ENCODE measurements at regions not wholly inside any gene's neighbourhood (a gene's known extent, or its start where the extent isn't known, plus 50 kb on each side); places are given as distances from the start of the nearest gene placed in this dataset.

DNA sequence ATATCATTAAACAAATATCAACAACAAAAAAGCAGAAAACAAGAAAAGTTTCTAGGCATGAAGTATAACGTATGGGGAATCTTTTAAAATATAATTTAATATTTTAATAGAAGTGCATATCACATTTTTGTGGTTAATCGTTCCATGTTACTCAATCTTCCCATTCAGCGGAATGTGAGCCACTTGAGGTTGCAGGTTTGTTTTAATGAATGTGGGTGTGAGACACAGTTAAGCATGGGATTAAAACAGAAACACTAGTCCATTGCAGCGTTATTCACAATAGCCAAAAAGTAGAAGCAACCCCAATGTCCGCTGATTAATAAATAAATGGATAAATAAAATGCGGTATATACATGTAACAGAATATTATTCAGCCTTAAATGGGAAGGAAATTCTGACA is 146.0 kb downstream of the NDFIP2 start:
- Histone ChIP-seq H3K4me3 (no peak overlapping the region), H3K27ac (no peak overlapping the region), H3K4me1 (peaks cover 8% of the 10 kb centered on the region), H3K36me3 (replicated peaks in 1 of 2; ENCODE audit: insufficient read depth in 1 of 2, low read depth in 2 of 2) (no peaks in the 10 kb centered on the region), H3K9me3 (no peaks in the 10 kb centered on the region), H3K27me3 (no peaks in the 10 kb centered on the region)
- intact Hi-C loops (cut with DNase I), result no loop called here
- no peak for TF ChIP-seq POLR2A (IDR thresholded peaks at IDR 0.05)
- TF ChIP-seq, protein P1, sequence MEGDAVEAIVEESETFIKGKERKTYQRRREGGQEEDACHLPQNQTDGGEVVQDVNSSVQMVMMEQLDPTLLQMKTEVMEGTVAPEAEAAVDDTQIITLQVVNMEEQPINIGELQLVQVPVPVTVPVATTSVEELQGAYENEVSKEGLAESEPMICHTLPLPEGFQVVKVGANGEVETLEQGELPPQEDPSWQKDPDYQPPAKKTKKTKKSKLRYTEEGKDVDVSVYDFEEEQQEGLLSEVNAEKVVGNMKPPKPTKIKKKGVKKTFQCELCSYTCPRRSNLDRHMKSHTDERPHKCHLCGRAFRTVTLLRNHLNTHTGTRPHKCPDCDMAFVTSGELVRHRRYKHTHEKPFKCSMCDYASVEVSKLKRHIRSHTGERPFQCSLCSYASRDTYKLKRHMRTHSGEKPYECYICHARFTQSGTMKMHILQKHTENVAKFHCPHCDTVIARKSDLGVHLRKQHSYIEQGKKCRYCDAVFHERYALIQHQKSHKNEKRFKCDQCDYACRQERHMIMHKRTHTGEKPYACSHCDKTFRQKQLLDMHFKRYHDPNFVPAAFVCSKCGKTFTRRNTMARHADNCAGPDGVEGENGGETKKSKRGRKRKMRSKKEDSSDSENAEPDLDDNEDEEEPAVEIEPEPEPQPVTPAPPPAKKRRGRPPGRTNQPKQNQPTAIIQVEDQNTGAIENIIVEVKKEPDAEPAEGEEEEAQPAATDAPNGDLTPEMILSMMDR (IDR thresholded peaks at IDR 0.05), result no peak
- ATAC-seq (no peak), DNase-seq (no peak)
- WGBS, 2 donors, result 85 to 91% methylated on average over 6 of the region's 6 CpGs

DNA sequence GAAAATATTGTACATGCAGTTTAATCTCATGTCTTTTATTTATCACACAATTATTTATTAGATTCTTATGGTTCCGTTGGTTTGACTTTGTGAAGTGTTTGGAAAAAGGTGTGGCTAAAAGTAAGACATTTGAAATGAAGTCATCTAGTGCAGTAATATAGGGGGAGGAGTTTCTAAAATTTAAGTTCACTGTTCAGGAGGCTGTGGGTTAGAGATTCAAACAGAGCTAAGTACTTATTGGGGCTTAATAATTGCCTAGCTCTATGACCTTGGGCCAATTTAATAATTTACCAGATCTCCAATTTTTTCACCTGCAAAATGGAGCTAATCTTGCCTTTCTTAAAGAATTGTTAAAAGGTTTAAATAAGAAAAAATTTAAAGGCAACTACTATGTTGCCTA is 144.6 kb downstream of the NDFIP2 start:
- ATAC-seq (no peak), DNase-seq (no peak)
- Histone ChIP-seq H3K27me3 (no peaks in the 10 kb centered on the region), H3K4me1 (peaks cover 8% of the 10 kb centered on the region), H3K36me3 (replicated peaks in 1 of 2; ENCODE audit: insufficient read depth in 1 of 2, low read depth in 2 of 2) (no peaks in the 10 kb centered on the region), H3K4me3 (no peak overlapping the region), H3K27ac (no peak overlapping the region), H3K9me3 (no peaks in the 10 kb centered on the region)
- intact Hi-C loops (cut with DNase I), result no loop called here
- TF ChIP-seq, protein P1 (IDR thresholded peaks at IDR 0.05), result no peak
- TF ChIP-seq POLR2A (IDR thresholded peaks at IDR 0.05), result no peak
- WGBS, 2 donors, result 40 to 45% methylated on average over 1 of the region's 1 CpG

DNA sequence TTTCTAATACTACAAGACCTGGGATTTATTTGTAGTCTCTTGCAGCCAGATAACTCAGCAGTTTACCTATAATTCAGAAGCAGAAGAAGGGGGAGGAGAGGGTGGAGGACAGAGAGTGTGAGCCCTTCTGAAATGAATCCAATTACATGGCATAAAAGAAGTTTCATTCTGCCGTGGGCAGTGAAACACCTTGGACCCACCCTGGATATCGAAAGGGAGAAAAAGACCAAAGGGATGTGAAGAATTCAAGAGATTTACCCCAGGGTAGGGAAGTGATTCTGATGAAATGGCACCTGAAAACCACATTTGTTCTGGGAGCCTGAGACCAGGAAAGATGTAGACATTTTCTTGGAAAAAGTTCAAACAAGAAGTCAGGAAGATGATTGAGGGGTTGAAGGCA is 140.9 kb downstream of the NDFIP2 start:
- Histone ChIP-seq H3K4me3 (no peak overlapping the region), H3K9me3 (no peaks in the 10 kb centered on the region), H3K36me3 (replicated peaks in 1 of 2; ENCODE audit: insufficient read depth in 1 of 2, low read depth in 2 of 2) (no peaks in the 10 kb centered on the region), H3K27ac (no peak overlapping the region), H3K27me3 (no peaks in the 10 kb centered on the region), H3K4me1 (peaks cover 8% of the 10 kb centered on the region)
- DNase-seq (no peak), ATAC-seq (no peak)
- no peak for TF ChIP-seq POLR2A (IDR thresholded peaks at IDR 0.05)
- TF ChIP-seq, protein P1 (IDR thresholded peaks at IDR 0.05), result no peak
- intact Hi-C loops (cut with DNase I), result no loop called here
- WGBS, 2 donors, result 68 to 72% methylated on average over 2 of the region's 2 CpGs

DNA sequence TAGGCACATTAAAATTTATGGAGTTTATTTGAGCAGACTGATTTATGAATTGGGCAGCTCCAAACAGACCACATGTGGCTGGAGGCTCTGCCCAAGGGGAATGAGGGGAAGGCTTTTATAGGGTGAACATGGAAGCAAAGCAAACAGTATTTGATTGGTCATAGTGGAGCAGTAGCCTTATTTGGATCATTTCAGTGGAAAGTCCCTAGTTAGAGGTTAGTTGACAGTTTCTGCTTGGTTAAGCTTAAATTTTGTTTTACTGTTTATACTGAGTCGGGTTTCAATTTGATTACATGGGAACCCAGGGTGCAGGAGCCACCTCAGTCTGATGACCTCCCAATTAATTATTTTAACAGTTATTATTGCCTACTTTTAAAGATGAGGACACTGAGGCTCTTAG is 140.5 kb downstream of the NDFIP2 start:
- 61 to 72% methylated on average over 1 of the region's 1 CpG for WGBS, 2 donors
- no peaks in the 10 kb centered on the region for H3K36me3 ChIP-seq (replicated peaks in 1 of 2; ENCODE audit: insufficient read depth in 1 of 2, low read depth in 2 of 2)
- no peak for TF ChIP-seq POLR2A (IDR thresholded peaks at IDR 0.05)
- TF ChIP-seq, protein P1 (IDR thresholded peaks at IDR 0.05), result no peak
- peaks cover 8% of the 10 kb centered on the region for H3K4me1 ChIP-seq
- H3K27me3 ChIP-seq, result no peaks in the 10 kb centered on the region
- H3K4me3 ChIP-seq, result no peak overlapping the region
- ATAC-seq, result no peak
- H3K9me3 ChIP-seq, result no peaks in the 10 kb centered on the region
- intact Hi-C loops (cut with DNase I), result no loop called here
- DNase-seq, result no peak
- H3K27ac ChIP-seq, result no peak overlapping the region

DNA sequence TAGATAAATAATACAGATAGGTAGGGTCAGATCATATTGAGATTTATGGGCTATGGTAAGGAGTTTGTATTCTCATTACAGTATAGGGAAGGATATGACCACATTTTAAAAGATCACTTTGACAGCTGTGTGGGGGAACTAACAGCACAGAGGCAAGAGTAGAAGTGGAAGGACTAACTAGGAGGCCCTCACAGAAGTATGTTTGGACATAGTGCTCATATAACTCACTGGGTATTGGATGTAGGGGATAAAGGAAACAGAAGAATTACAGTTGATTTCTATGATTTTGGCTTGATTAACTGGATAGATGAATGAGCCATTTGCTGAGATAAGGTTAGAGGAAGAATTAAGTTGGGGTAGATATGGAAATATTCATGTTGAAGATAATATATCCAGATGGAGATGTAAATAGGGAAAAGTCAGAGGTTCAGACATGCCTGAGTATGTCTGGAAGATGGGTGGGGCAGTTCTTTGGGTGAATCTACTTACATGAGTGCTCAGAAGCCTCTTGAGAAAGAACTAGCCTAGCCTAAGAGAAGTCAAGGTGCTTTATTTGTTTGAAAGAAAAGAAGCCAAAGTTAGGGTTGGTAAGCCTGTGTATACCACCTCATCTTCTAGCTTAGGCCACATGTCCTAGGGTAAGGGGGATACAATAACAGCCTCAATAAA is 133.4 kb downstream of the NDFIP2 start:
- Histone ChIP-seq H3K9me3 (peaks cover 0 to 6% (median 0%) of the 10 kb centered on the region in 3 donors), H3K27me3 (no peaks in the 10 kb centered on the region), H3K27ac (no peak overlapping the region), H3K36me3 (replicated peaks in 1 of 2; ENCODE audit: insufficient read depth in 1 of 2, low read depth in 2 of 2) (no peaks in the 10 kb centered on the region), H3K4me3 (no peak overlapping the region), H3K4me1 (no peaks in the 10 kb centered on the region)
- ATAC-seq (no peak), DNase-seq (no peak)
- intact Hi-C loops (cut with DNase I), result no loop called here
- no peak for TF ChIP-seq POLR2A (IDR thresholded peaks at IDR 0.05)
- TF ChIP-seq, protein P1 (IDR thresholded peaks at IDR 0.05), result no peak
